ENCODE measurements at regions not wholly inside any gene's neighbourhood (a gene's known extent, or its start where the extent isn't known, plus 50 kb on each side); places are given as distances from the start of the nearest gene placed in this dataset.
"Not testable (repeated sequence)": the region's sequence is repeated elsewhere in the genome, so short reads cannot be mapped to it uniquely, and the experiment has no call there.

DNA sequence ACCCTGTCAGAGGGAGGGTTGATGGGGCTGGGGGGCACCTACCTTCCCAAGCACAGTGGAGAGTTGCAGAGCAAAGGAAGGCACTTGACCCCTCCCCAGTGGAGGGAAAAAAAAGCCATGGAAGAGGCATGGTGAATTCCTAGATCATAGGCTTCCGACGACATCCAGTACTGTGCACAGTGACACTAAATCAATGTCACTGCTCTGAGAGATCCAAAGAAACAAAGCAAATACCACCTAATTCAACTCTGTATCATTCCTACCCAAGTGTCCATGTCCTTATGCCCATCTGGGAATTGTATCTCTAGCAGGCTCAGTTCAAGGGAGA lies 344.2 kb upstream of the NCAM1 start:
- no peak for DNase-seq (ENCODE audit: low read depth)

DNA sequence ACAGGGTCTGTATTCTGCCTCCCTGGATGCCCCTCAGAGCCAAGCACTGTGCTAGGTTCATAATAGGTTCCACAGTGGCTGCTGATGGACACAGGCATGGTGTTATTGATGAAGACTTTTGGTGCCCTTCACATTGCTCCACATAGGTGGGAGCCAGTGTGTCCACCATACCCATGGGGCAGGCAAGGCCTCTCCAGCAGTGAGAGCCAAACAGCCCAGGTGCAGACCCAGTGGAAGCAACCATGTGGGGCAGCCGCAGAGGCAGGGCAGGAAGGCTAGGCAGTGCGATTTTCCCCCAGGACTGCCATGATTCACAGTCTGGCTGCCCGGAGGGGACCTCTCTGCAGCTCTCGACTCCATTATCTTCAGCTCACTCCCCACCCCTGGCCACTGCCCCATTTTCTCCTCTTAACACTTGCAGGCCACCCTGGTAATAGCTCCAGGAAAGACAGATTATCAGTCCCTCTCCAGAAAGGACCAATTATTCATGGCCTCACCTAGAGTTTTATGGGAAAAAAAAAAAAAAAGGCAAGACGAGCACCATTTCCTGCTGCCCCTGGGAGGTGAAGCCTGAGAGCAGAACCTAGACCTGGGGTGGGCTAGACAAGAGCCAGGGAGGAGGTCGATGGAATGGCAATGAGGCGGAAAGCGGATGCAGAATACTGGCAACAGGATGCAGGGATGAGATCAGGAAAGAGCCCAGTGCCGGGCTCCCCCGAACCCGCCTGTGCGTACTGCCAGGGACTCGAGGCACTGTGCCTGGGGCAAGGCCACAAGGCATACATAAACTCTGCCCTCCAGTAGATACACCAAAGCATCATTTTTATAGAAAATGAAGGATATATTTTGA lies 343.0 kb upstream of the NCAM1 start:
- no peak for DNase-seq (ENCODE audit: low read depth)

DNA sequence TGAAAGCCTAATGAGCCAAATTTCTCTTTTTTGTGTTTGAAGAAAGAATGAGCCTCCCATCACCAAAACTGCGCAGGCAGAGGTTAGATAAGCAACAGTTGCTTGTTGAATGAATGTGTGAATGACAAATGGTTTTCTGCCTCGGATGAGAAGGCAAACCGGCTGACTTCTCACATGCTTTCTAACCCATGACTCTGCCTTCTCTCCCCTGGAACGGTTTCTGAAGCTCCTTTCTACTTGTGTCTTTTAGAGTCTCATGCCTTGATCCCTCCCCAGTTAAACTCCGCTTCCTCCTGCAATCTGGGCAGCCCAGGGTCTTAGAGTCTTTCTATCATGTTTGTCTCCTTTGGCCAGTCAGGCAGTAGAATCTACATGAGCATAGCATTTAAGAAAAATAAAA lies 342.1 kb upstream of the NCAM1 start:
- no peak for DNase-seq (ENCODE audit: low read depth)

DNA sequence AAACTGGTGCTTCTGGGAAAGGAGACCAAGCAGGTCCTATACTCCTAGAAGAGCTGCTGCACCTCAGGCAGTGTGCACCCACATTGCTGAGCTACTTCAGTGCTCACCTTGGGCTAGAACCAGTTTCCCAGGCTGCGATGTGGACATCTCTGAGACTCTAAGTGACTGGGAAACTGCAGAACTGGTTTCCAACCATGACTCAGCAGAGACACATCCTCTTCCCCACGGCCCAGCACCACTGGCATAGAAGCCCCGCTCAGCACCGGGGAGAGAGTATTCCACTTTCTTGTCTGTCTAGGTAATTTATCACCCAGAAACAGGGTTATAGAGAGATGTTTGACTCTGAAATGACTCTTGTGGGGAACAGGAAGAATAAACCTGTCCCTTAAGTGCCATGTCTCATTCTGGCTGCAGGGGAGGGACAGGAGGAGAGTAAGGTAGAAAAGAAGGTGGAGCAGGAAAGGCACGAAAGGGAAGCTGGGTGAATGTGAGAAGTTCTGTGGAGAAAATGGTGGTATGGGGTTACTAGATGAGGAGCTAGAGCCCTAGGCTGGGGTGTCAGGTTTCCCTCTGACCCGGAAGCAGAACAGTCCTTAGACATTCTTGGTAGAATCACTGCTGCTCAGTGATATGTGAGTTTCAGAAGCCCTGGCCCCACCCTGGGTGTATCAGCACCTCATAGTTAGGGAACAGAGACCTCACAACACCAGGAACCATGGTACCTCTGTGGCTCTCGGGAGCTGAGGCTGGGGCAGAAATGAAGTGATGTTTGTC lies 340.4 kb upstream of the NCAM1 start:
- DNase-seq (ENCODE audit: low read depth): no peak

DNA sequence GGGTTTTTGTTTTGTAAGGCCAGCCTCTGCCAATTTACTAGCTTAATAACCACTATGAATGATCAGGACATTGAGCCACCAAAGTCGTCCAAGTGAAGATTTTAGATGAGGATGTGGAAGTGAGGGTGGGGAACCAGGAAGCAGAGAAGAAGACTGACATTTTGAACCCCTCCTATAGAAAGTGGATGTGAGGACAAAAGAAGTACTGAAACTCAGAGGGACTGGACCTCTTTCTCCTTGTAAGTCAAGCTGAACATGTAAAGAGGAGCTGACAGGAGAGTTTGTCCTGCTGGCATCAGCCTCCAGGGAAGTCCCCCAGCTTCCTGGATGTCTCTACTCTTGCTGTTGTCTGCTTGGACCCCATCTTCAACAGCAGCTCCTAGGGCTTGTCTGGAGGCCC lies 338.2 kb upstream of the NCAM1 start:
- no peak for DNase-seq (ENCODE audit: low read depth)

DNA sequence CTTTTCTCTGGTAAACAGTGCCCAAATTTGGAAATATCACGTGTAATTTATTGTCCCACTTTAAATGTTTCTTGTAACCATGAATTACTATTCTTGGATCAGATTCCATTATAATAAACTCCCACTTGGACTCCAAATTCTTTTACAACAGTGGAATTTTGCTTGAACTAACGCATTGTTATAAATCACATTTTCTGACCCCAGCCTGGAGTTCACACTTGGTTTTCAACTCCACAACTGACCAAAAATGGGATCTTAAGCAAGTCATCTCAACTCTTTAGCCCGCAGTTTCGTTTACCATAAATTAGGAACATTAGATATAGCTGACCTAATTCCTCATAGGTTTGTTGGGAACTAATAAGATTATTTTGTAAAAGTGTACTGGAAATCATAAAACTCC lies 336.8 kb upstream of the NCAM1 start:
- no peak for DNase-seq (ENCODE audit: low read depth)

DNA sequence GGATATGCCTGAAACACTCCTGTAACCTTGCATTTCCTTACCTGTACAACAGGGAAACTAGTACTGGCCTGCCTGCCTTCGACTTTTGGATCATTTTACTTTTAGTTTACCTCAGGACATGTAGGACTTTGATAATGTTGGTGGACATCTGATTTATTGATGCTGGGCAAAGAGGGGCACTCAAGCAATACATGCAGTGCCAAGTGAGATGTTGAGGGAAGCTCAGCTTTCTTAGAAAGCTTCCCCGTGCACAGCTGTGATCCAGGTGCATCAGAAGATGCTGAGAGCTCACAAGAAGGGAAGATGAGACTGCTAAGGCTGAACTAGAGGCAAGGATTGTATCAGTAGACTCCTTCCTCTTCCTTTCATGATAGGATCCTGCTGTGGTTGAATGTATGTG lies 336.2 kb upstream of the NCAM1 start:
- DNase-seq (ENCODE audit: low read depth): not testable (repeated sequence)

DNA sequence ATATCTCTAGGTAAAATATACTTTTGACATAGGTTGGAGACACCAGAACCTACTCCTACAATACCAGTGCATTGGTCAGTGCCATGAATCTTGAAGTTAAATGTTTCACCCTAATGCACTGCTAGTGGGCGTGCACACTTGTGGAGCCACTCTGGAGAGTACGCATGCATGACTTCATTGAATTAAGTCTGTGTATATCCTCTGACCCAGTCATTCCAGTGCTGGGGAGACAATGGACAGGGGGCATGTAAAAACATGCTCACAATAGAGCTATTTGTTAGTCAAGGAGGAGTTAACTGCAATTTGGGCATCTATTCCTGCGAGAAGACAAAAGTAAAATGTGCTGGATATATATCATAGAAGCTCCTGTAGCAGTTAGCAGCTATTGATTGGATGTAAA lies 335.4 kb upstream of the NCAM1 start:
- DNase-seq (ENCODE audit: low read depth): no peak

DNA sequence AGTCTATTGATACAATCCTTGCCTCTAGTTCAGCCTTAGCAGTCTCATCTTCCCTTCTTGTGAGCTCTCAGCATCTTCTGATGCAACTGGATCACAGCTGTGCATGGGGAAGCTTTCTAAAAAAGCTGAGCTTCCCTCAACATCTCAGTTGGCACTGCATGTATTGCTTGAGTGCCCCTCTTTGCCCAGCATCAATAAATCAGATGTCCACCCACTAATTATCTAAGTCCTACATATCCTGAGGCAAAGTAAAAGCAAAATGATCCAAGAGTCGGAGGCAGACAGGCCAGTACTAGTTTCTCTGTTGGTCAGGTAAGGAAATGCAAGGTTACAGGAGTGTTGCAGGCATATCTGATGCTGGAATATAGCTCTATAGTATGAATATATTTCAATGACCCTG lies 334.5 kb upstream of the NCAM1 start:
- no peak for DNase-seq (ENCODE audit: low read depth)

DNA sequence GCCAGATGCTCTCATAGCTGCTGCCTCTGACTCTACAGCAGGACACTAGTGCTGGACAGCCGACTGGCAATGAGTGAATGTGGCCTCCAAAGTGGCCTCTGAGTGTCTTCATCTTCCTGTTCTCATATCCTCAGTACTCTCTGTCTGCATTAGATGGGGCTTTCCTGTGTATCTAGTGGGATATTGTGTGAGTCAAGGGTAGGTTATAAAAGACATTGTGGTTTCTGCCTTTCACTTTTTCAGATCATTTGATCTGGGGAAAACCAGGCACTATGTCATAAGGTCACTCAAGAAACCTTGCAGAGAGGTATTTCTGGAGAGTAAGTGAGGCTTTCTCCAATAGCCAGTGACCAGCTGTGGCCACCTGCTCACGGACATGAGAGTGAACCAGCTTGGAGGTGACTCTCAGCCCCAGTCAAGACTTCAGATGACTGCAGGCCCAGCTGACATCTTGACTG lies 333.6 kb upstream of the NCAM1 start:
- no peak for DNase-seq (ENCODE audit: low read depth)

DNA sequence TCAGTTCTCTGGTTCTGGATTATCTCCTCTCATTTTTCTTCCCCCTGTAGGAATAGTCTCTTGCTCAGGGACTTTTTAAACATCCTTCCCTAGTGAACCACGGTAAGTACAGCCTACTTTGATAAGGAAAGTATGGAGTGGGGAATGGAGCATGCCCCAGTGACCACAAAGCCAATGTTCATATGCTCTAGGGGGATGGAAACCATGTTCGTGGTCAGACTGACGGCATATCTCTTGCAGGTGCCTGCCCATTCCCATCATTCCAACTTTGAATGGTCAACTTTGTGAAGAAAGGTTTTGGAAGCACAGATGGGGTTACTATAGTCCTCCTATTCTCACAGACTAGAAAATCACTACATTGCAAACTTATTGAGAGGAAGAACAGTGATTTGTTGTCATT lies 332.5 kb upstream of the NCAM1 start:
- DNase-seq (ENCODE audit: low read depth): no peak

DNA sequence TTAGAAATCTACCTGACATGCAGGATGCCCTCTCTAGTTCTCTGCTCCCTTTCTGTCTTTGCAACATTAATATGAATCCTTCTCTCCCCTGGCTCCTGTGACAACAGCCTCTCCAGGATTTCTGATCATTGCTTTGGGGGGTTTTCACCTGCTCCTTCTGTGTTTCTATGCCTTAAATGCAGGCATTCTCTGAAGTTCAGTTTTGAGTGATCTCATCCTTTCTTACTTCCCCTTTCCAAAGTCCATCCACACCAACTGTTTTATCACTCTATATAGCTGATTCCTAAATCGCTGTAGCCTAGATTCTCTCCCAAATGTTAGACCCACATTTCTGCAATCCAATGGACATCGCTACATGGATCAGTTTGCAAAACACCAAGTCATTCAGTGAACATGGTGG lies 330.7 kb upstream of the NCAM1 start:
- DNase-seq (ENCODE audit: low read depth): no peak

DNA sequence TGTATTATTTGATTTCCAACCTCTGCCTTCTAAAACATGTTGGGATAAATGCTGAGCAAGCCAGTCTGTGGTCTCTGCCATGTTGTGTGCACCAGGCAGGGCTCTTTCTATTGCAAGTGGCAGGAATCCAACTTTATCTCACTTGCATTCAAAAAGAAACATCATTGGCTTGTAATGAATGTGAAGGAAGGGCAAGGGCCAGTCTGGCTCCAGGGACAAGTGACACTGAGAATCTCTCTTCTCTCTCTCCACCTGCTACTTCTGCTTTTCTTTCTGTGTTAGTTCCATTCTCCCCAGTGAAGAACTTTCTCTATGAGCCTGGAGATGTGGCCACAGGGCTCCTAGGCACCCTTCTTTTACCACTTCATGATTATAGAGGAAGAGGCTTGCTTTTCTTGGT lies 329.9 kb upstream of the NCAM1 start:
- DNase-seq (ENCODE audit: low read depth): no peak

DNA sequence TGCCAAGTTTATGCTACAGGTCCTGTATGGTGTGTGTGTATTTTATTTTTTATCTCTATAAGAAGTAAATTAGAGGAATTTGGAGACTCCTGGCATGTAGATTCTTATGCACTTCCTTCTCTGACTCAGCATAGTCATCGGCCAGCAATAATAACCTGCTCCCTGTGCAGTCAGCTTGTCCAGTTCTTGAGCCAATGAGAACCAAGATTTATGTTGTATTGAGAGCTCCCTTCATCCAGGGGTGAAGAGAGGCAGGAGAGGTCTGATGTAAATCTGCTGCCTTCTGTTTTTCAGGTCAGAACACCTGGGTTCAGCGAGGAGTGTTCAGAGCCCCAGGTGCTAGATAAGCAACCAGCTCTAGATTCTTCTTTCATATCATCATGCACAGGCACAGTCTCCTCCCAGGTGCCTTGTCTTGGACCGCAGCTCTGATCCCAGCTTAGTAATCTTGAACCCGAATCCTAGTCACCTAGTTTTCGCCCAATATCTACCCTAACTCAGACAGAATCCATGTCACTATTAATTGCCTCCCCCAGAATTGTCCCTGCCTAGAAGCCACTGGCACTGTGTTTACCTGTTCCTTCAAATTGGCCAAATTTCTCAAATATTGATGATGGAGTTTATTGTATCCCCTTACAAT lies 328.2 kb upstream of the NCAM1 start:
- DNase-seq (ENCODE audit: low read depth): no peak

DNA sequence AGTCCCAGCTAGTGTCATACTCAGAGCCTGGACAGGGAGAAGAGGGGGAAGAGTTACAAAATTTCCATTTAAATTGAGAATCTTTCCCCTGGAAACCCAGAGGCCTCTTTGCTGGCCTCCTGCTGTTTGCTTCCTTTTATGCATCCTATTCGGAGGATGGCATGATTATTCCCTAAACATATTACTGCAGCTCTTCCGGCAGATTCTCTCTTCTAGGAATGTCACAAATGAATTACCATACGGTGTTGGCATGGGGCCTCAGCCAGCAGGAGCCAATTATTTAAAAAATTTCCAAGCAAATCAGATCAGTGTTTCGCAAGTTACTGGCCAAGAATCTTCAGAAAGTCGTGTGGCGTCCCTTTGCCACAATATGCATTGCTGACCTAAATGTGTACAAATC lies 326.7 kb upstream of the NCAM1 start:
- DNase-seq (ENCODE audit: low read depth): no peak

DNA sequence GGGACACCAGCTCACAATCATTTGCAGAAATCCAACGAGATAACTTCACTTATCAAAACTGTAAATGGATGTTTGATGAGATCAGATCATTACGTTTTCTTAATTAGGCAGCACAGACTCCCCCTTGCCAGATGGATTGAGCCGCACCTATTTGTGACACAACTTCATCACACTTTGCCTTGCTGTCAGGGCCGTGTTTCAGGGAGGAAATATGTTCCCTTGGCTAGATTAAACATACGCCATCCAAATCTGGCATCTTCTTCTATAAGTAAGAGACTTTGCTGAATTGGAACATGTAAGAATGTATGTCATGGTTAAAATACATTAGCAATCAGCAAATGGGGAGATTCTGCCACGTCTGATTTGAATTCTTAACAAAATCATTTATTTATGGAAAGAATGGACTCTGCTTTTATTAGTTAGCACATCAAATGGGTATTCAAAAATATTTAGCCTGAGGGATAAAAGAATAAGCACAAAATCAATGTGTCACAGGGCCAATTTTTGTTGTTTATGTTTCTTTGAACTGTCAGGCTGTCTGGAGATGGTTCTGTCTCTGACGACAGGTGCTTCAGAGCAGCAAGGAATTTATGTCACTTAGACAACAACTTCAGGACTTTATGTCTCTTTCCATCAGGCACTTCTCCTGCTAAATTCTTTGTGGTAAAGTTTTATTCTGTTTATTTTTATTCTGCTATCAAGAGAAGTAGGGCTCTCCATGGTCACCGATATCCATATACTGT lies 326.1 kb upstream of the NCAM1 start:
- DNase-seq (ENCODE audit: low read depth): no peak

DNA sequence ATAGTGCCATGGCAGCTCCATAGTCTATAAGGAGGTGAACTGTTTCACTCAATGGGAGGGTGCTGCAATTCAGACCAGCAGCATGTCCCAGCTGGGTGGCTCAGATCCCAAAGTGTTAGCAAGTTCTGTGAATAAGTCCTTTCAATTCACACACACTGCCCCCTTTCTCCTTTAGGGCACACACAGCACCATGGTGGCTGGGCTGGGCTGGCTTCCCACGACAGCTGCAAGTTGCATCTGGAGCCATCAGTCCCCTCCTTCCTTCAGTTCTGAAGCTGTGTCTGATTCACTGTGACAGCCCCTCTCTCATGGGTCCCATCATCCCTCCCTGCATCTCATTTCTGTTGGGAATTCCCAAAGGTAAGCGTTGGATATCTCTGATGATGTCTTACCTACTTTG lies 324.1 kb upstream of the NCAM1 start:
- no peak for DNase-seq (ENCODE audit: low read depth)

DNA sequence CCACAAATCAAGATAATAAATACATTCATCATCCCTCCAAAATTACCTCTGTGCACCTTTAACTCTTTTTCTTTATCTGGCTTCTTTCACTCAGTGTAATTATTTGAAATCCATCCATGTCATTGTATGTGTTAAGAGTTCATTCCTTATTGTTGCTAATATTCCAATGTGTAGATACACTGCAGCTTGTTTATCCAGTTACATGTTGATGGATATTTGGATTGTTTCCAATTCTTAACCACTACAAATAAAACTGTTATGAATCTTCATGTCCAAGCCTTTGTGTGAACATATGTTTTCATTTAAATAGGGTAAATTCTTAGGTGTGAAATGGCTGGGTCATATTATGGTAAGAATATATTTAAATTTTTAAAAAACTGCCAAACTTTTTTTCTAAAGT lies 323.3 kb upstream of the NCAM1 start:
- DNase-seq (ENCODE audit: low read depth): no peak

DNA sequence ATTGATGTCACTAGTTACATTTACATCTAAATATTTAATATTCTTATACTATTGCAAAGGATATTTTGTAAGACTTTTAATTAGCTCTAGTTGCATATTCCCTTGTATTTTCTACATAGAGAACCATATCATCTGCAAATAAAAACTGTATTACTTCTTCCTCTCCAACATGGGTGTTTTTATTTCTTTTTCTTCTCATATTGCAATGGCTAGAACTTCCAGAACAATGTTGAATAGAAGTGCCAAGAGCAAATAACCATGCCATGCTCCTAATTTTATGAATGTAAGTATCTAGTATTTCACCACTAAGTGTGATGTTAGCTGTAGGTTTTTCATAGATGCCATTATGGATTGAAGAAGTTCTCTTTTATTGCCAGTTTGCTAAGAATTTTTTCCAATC lies 321.8 kb upstream of the NCAM1 start:
- no peak for DNase-seq (ENCODE audit: low read depth)

DNA sequence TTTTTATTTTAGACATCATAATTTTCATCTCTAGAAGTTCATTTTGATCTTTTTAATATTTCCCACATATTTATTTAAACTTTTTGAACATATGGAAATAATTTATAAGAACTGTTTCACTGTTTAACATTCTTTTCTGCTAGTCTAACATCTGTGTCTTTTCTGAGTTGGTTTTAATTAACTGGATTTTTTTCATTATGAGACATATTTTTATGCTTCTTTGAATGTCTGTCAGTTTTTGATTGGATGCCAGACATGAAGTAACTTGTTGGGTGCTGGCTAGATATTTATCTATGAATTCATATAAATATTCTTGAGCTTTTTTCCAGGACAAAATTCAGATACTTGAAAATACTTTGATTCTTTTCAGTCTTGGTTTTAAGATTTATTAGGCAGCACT lies 317.8 kb upstream of the NCAM1 start:
- DNase-seq (ENCODE audit: low read depth): no peak

DNA sequence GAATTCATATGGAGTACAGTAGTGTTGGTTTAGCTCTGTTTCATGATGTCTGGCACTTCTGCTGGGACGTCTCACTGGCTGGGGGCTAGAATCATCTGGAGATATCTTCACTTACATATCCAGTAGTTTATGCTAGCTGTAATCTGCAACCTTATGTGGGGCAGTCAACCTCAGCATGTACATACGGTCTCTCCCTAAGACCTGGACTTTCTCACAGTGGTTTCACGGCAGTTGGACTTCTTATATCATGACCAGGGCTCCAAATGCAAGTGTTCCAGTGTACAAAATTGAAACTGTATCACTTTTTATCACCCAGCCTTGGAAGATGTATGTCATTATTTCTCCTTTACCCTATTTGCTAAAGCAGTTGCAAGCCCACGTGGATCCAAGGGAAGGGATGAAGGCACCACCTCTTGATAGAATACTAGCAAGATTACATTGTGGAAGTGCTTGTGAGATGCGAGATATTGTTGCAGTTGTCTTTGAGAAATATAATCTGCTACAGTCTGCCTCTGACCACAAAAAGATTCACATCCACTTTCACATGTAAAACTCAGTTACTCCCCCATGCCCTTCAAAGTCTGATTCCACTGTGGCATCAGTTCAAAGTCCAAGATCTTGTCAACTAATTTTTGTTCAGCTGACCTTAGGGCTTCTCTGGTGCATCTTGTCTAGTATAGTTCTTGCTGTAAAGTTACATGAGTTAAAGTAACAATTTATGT lies 316.6 kb upstream of the NCAM1 start:
- no peak for DNase-seq (ENCODE audit: low read depth)

DNA sequence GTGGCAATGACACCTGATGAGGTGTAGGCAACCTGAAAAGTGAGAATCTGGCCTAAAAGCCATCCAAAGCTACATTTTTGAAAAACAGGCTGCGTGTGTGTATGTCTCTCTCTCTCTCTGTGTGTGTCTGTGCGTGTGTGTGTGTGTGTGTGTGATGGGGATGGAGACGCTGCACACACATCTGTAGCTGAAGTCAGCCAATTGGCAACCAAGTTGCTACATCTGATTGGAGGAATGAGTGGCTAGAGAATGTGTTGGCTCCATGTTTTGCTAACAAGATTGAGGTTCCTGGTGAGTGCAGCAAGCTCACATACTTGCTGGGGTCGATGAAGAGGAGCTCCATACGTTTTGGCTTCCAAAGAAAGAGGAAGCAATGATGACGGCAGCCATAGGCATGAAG lies 311.4 kb upstream of the NCAM1 start:
- DNase-seq (ENCODE audit: low read depth): no peak
